ENCODE measurements at regions not wholly inside any gene's neighbourhood (a gene's known extent, or its start where the extent isn't known, plus 50 kb on each side); places are given as distances from the start of the nearest gene placed in this dataset.
"Not testable (repeated sequence)": the region's sequence is repeated elsewhere in the genome, so short reads cannot be mapped to it uniquely, and the experiment has no call there.

GRCh38 chr9:90169490-90169889 lies 473.1 kb downstream of the DIRAS2 start:
- no peaks in the 10 kb centered on the region for H3K9me3 ChIP-seq (ENCODE audit: low read length)

GRCh38 chr9:90173935-90174334 lies 468.7 kb downstream of the DIRAS2 start:
- H3K4me3 ChIP-seq (ENCODE audit: low read depth, low read length, poor library complexity, severe bottlenecking); H2AFZ ChIP-seq (ENCODE audit: low read length); H3K9me3 ChIP-seq (ENCODE audit: low read length); H3K4me2 ChIP-seq (ENCODE audit: low read length); H3F3A ChIP-seq (ENCODE audit: insufficient read depth, low read length); H3K27ac ChIP-seq (ENCODE audit: low read depth, low read length, poor library complexity, severe bottlenecking); H3K9me2 ChIP-seq (ENCODE audit: low read depth, low read length); H4K20me1 ChIP-seq (ENCODE audit: insufficient read depth, low read length); H3K36me3 ChIP-seq (ENCODE audit: insufficient read depth, low read length); H3K79me2 ChIP-seq (ENCODE audit: insufficient read depth, low read length); H3K27me3 ChIP-seq (ENCODE audit: insufficient read depth, low read length); H3K4me1 ChIP-seq (ENCODE audit: insufficient read depth, low read length, severe bottlenecking); H3K9ac ChIP-seq (ENCODE audit: low read length): not testable (repeated sequence)

More at GRCh38 chr9:90169490-90169889, 473.1 kb downstream of the DIRAS2 start:
- TF ChIP-seq EZH2 (IDR thresholded peaks at IDR 0.05; ENCODE audit: borderline replicate concordance, low read length) (no peak), CTCF (IDR thresholded peaks at IDR 0.05; ENCODE audit: low read length) (no peak)
- H4K20me1 ChIP-seq (ENCODE audit: insufficient read depth, low read length), result no peaks in the 10 kb centered on the region
- H3K79me2 ChIP-seq (ENCODE audit: insufficient read depth, low read length), result no peaks in the 10 kb centered on the region
- H3K4me3 ChIP-seq (ENCODE audit: low read depth, low read length, poor library complexity, severe bottlenecking), result no peak overlapping the region
- no peaks in the 10 kb centered on the region for H3K9me2 ChIP-seq (ENCODE audit: low read depth, low read length)
- H3K4me1 ChIP-seq (ENCODE audit: insufficient read depth, low read length, severe bottlenecking), result no peaks in the 10 kb centered on the region
- H3K9ac ChIP-seq (ENCODE audit: low read length), result no peak overlapping the region
- H3K36me3 ChIP-seq (ENCODE audit: insufficient read depth, low read length), result no peaks in the 10 kb centered on the region
- H2AFZ ChIP-seq (ENCODE audit: low read length), result no peak overlapping the region
- H3K27ac ChIP-seq (ENCODE audit: low read depth, low read length, poor library complexity, severe bottlenecking), result no peak overlapping the region
- H3F3A ChIP-seq (ENCODE audit: insufficient read depth, low read length), result no peaks in the 10 kb centered on the region
- H3K4me2 ChIP-seq (ENCODE audit: low read length), result no peak overlapping the region
- no peaks in the 10 kb centered on the region for H3K27me3 ChIP-seq (ENCODE audit: insufficient read depth, low read length)

GRCh38 chr9:90174346-90174745 lies 468.3 kb downstream of the DIRAS2 start:
- not testable (repeated sequence) for H3K9ac ChIP-seq (ENCODE audit: low read length); H4K20me1 ChIP-seq (ENCODE audit: insufficient read depth, low read length); H3F3A ChIP-seq (ENCODE audit: insufficient read depth, low read length); H3K27ac ChIP-seq (ENCODE audit: low read depth, low read length, poor library complexity, severe bottlenecking); H3K9me2 ChIP-seq (ENCODE audit: low read depth, low read length); H3K36me3 ChIP-seq (ENCODE audit: insufficient read depth, low read length); H2AFZ ChIP-seq (ENCODE audit: low read length); H3K9me3 ChIP-seq (ENCODE audit: low read length); H3K4me3 ChIP-seq (ENCODE audit: low read depth, low read length, poor library complexity, severe bottlenecking); H3K4me1 ChIP-seq (ENCODE audit: insufficient read depth, low read length, severe bottlenecking); H3K27me3 ChIP-seq (ENCODE audit: insufficient read depth, low read length); H3K79me2 ChIP-seq (ENCODE audit: insufficient read depth, low read length); H3K4me2 ChIP-seq (ENCODE audit: low read length)

- Histone ChIP-seq H3K27me3 (ENCODE audit: insufficient read depth, low read length) (no peaks in the 10 kb centered on the region), H3F3A (ENCODE audit: insufficient read depth, low read length) (no peaks in the 10 kb centered on the region), H3K4me3 (ENCODE audit: low read depth, low read length, poor library complexity, severe bottlenecking) (no peak overlapping the region), H2AFZ (ENCODE audit: low read length) (no peak overlapping the region), H3K9me2 (ENCODE audit: low read depth, low read length) (no peaks in the 10 kb centered on the region), H3K79me2 (ENCODE audit: insufficient read depth, low read length) (no peaks in the 10 kb centered on the region), H4K20me1 (ENCODE audit: insufficient read depth, low read length) (no peaks in the 10 kb centered on the region), H3K9ac (ENCODE audit: low read length) (no peak overlapping the region), H3K4me2 (ENCODE audit: low read length) (no peak overlapping the region), H3K27ac (ENCODE audit: low read depth, low read length, poor library complexity, severe bottlenecking) (no peak overlapping the region), H3K9me3 (ENCODE audit: low read length) (no peaks in the 10 kb centered on the region), H3K36me3 (ENCODE audit: insufficient read depth, low read length) (no peaks in the 10 kb centered on the region), H3K4me1 (ENCODE audit: insufficient read depth, low read length, severe bottlenecking) (no peaks in the 10 kb centered on the region)
- TF ChIP-seq EZH2 (IDR thresholded peaks at IDR 0.05; ENCODE audit: borderline replicate concordance, low read length) (no peak), CTCF (IDR thresholded peaks at IDR 0.05; ENCODE audit: low read length) (no peak)
Observed at GRCh38 chr9:90175257-90175656, 467.4 kb downstream of the DIRAS2 start.

All from OCI-LY1 (cell line).